KMS-11 (cell line): ENCODE measurements at regions not wholly inside any gene's neighbourhood (a gene's known extent, or its start where the extent isn't known, plus 50 kb on each side); places are given as distances from the start of the nearest gene placed in this dataset.

ENCODE experiments used
- H2AFZ ChIP-seq: fragments of 200-600 bp; sonication (generic); 2 replicates; pipeline ENCODE4 v1.6.1; 2016; ENCODE audit warnings: antibody characterized with exemption, mixed run types, low read depth
- H3K27ac ChIP-seq: fragments of 200-600 bp; sonication (generic); 2 replicates; pipeline ENCODE4 v1.6.1; 2016; ENCODE audit warnings: mild to moderate bottlenecking, mixed run types
- H3K27me3 ChIP-seq: fragments of 200-600 bp; sonication (generic); 2 replicates; pipeline ENCODE4 v1.6.1; 2017; ENCODE audit warnings: mild to moderate bottlenecking, low read depth, mixed run types, moderate library complexity; ENCODE audit not compliant: insufficient read depth
- H3K36me3 ChIP-seq: fragments of 200-600 bp; sonication (generic); 2 replicates; pipeline ENCODE4 v1.6.1; 2017; ENCODE audit warnings: mild to moderate bottlenecking, mixed run types; ENCODE audit not compliant: insufficient read depth
- H3K4me1 ChIP-seq: fragments of 200-600 bp; sonication (generic); 2 replicates; pipeline ENCODE4 v1.6.1; 2016; ENCODE audit warnings: mild to moderate bottlenecking, low read depth, mixed run types; ENCODE audit not compliant: poor library complexity, severe bottlenecking
- H3K4me2 ChIP-seq: fragments of 200-600 bp; sonication (generic); 2 replicates; pipeline ENCODE4 v1.7.0; 2016; ENCODE audit warnings: mild to moderate bottlenecking, mixed run types
- H3K4me3 ChIP-seq: fragments of 200-600 bp; sonication (generic); IDR thresholded peaks from 2 replicates; pipeline ENCODE4 v1.6.1; 2017; ENCODE audit warnings: low read depth, low read length, mixed read lengths; ENCODE audit not compliant: insufficient read depth
- H3K79me2 ChIP-seq: fragments of 200-600 bp; sonication (generic); 2 replicates; pipeline ENCODE4 v1.6.1; 2016; ENCODE audit warnings: low read depth, mixed run types; ENCODE audit not compliant: insufficient read depth
- H3K9ac ChIP-seq: fragments of 200-600 bp; sonication (generic); 2 replicates; pipeline ENCODE4 v1.6.1; 2016; ENCODE audit warnings: mild to moderate bottlenecking, mixed run types
- H4K20me1 ChIP-seq: fragments of 200-600 bp; sonication (generic); 2 replicates; pipeline ENCODE4 v1.6.1; 2016; ENCODE audit warnings: mild to moderate bottlenecking, mixed run types; ENCODE audit not compliant: insufficient read depth
- TF ChIP-seq, protein P1 (sequence below): fragments of 200-600 bp; sonication (generic); conservative IDR thresholded peaks from 2 replicates; pipeline ENCODE4 v1.6.1; 2017; ENCODE audit warnings: low read depth, mild to moderate bottlenecking, antibody characterized with exemption, low read length, moderate library complexity, mixed read lengths

DNA sequence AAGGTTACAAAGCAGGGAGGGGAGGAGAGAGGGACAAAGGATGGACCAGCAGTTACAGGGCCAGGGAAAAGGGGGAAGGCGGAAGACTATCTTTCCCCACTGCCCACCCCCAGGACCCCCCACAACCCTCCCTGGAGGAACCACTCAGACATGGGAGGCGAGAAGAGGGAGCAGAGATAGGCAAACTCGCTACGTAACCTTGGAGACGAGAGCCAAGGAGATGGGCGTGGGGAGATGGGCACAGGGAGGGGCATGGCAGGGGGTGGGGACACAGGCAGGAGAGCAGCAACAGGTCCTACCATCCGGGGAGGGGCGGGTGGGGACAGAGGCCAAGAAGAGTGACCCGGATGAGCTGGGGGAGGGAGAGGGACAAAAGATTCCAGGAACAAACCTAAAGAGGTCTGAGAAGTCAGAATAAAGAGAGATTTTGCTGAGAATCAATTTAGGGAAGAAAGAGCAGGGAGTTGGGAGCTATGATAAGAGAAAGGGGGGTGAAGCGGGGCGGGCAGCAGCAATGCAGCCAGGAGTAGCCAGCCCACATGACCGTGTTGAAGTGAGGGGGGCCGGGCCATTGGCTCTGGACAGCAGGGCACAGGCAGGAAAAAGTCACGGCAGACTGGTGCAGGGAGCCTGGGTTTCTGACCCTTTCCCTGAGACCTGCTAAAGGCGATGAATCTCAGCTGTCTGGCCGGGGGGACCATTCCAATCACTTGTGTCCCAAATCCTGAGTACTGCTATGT lies 128.4 kb downstream of the BUD13 start:
- no peak overlapping the region for H3K4me3 ChIP-seq
- H4K20me1 ChIP-seq, result no peaks in the 10 kb centered on the region
- no peaks in the 10 kb centered on the region for H3K79me2 ChIP-seq
- H2AFZ ChIP-seq, result no peak overlapping the region
- no peaks in the 10 kb centered on the region for H3K27me3 ChIP-seq
- H3K4me2 ChIP-seq, result no peak overlapping the region
- H3K9ac ChIP-seq, result no peak overlapping the region
- TF ChIP-seq, protein P1, sequence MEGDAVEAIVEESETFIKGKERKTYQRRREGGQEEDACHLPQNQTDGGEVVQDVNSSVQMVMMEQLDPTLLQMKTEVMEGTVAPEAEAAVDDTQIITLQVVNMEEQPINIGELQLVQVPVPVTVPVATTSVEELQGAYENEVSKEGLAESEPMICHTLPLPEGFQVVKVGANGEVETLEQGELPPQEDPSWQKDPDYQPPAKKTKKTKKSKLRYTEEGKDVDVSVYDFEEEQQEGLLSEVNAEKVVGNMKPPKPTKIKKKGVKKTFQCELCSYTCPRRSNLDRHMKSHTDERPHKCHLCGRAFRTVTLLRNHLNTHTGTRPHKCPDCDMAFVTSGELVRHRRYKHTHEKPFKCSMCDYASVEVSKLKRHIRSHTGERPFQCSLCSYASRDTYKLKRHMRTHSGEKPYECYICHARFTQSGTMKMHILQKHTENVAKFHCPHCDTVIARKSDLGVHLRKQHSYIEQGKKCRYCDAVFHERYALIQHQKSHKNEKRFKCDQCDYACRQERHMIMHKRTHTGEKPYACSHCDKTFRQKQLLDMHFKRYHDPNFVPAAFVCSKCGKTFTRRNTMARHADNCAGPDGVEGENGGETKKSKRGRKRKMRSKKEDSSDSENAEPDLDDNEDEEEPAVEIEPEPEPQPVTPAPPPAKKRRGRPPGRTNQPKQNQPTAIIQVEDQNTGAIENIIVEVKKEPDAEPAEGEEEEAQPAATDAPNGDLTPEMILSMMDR, result no peak
- no peaks in the 10 kb centered on the region for H3K36me3 ChIP-seq
- no peak overlapping the region for H3K27ac ChIP-seq
- H3K4me1 ChIP-seq, result no peaks in the 10 kb centered on the region

DNA sequence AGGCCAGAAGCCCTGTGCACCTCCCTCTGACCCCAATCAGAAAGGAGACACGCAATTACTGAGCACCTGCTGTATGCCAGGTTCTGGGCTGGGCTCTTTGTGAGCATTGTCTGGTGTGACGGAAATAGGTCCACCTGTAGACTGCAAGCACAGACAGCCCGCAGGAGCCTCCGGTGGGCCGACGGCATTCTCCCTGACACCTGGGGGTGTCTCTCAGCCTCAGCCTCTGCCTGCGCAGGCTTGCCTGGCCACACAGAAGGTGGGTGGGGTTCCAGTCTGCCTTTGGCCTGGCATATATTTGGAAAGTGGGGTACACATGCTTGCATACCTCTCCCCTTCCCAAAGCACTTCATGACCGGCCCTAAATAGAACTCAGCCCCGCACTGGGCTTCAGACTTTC lies 129.3 kb downstream of the BUD13 start:
- no peaks in the 10 kb centered on the region for H3K36me3 ChIP-seq
- no peak overlapping the region for H3K4me2 ChIP-seq
- TF ChIP-seq, protein P1, result no peak
- no peak overlapping the region for H3K4me3 ChIP-seq
- no peak overlapping the region for H3K27ac ChIP-seq
- H3K9ac ChIP-seq, result no peak overlapping the region
- no peaks in the 10 kb centered on the region for H4K20me1 ChIP-seq
- H3K4me1 ChIP-seq, result no peaks in the 10 kb centered on the region
- H3K79me2 ChIP-seq, result no peaks in the 10 kb centered on the region
- H3K27me3 ChIP-seq, result no peaks in the 10 kb centered on the region
- no peak overlapping the region for H2AFZ ChIP-seq

DNA sequence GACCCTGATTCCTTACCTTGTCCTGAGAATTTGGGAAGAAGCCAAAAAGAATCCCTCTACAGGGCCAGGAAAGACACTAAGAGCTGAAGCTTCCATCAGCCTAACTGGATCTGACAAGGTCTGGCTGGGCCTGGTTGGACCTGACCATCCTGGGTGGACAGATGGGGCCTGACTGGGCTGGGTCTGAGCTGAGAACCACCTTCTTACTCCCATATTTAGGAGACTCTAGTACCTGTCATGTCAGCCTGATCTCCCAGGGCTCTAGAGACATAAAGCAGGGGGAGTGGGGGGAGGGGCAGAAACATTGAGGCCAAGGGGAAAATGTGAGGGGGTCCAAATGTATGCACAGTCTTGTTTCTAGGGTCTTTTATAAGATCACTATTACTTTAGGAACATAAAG lies 129.9 kb downstream of the BUD13 start:
- Histone ChIP-seq H3K4me2 (no peak overlapping the region), H3K36me3 (no peaks in the 10 kb centered on the region), H3K79me2 (no peaks in the 10 kb centered on the region), H4K20me1 (no peaks in the 10 kb centered on the region), H3K9ac (no peak overlapping the region), H3K4me1 (no peaks in the 10 kb centered on the region), H2AFZ (no peak overlapping the region), H3K27me3 (no peaks in the 10 kb centered on the region), H3K27ac (no peak overlapping the region), H3K4me3 (no peak overlapping the region)
- TF ChIP-seq, protein P1, result no peak

DNA sequence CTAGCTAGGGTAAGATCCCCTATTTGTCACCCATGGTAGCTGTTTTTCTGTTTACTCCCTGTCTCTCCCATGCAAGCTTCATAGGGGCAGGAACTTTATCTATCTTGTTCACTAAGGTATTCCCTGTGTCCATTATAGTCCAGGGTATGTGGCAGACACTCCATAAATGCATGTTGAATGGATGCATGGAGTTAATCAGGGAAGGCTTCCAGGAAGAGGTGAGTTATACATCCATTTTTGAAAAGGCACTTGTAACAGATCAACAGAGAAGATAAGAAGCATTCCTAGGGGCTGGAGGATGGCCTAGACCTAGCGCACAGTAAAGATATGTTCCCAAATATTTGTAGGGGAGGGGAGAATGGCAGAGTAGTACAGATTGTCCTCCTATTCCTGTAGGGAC lies 130.3 kb downstream of the BUD13 start:
- Histone ChIP-seq H3K79me2 (no peaks in the 10 kb centered on the region), H3K27ac (no peak overlapping the region), H3K36me3 (no peaks in the 10 kb centered on the region), H3K27me3 (no peaks in the 10 kb centered on the region), H3K4me1 (no peaks in the 10 kb centered on the region), H3K9ac (no peak overlapping the region), H3K4me2 (no peak overlapping the region), H4K20me1 (no peaks in the 10 kb centered on the region), H2AFZ (no peak overlapping the region), H3K4me3 (no peak overlapping the region)
- TF ChIP-seq, protein P1, result no peak
